Inferior parietal cortex (tissue), 1 donor: ENCODE measurements at regions not wholly inside any gene's neighbourhood (a gene's known extent, or its start where the extent isn't known, plus 50 kb on each side); places are given as distances from the start of the nearest gene placed in this dataset.
"Not testable (repeated sequence)": the region's sequence is repeated elsewhere in the genome, so short reads cannot be mapped to it uniquely, and the experiment has no call there.

Experiments used
- DNase-seq: peaks from one replicate; pipeline ENCODE4 v3.0.0-alpha.2; 2016; ENCODE audit errors: extremely low spot score

GRCh38 chr13:103941506-103942140 is 875.4 kb upstream of the SLC10A2 start:
- DNase-seq = no peak

- DNase-seq = no peak
These were observed 868.9 kb upstream of the SLC10A2 start for GRCh38 chr13:103935117-103935516.

GRCh38 chr13:103931885-103932284 is 865.7 kb upstream of the SLC10A2 start:
- no peak for DNase-seq

- no peak for DNase-seq
These were observed 865.2 kb upstream of the SLC10A2 start for GRCh38 chr13:103931331-103931845.

- no peak for DNase-seq
These were observed 859.9 kb upstream of the SLC10A2 start for GRCh38 chr13:103926118-103926517.

- no peak for DNase-seq
These were observed 842.7 kb upstream of the SLC10A2 start for GRCh38 chr13:103908911-103909310.

- no peak for DNase-seq
These were observed 842.1 kb upstream of the SLC10A2 start for GRCh38 chr13:103908274-103908673.

GRCh38 chr13:103903790-103904189 is 837.6 kb upstream of the SLC10A2 start:
- no peak for DNase-seq

- DNase-seq = no peak
These were observed 832.3 kb upstream of the SLC10A2 start for GRCh38 chr13:103898481-103898880.

- DNase-seq = no peak
These were observed 829.8 kb upstream of the SLC10A2 start for GRCh38 chr13:103895835-103896531.

- no peak for DNase-seq
These were observed 828.4 kb upstream of the SLC10A2 start for GRCh38 chr13:103894626-103895025.

GRCh38 chr13:103884101-103884723 is 818.0 kb upstream of the SLC10A2 start:
- DNase-seq = peak; percentile 18

GRCh38 chr13:103883698-103884097 is 817.5 kb upstream of the SLC10A2 start:
- peak; percentile 38 for DNase-seq

- DNase-seq = peak; percentile 90
These were observed 816.9 kb upstream of the SLC10A2 start for GRCh38 chr13:103883164-103883563.

GRCh38 chr13:103880146-103880545 is 813.9 kb upstream of the SLC10A2 start:
- DNase-seq = not testable (repeated sequence)

GRCh38 chr13:103878891-103879605 is 812.8 kb upstream of the SLC10A2 start:
- DNase-seq = no peak

- DNase-seq = no peak
These were observed 810.4 kb upstream of the SLC10A2 start for GRCh38 chr13:103876571-103876970.

- no peak for DNase-seq
These were observed 807.5 kb upstream of the SLC10A2 start for GRCh38 chr13:103873725-103874124.

GRCh38 chr13:103866048-103866447 is 799.8 kb upstream of the SLC10A2 start:
- DNase-seq = no peak

GRCh38 chr13:103862525-103862924 is 796.3 kb upstream of the SLC10A2 start:
- DNase-seq = no peak

GRCh38 chr13:103859952-103860351 is 793.7 kb upstream of the SLC10A2 start:
- DNase-seq = no peak

GRCh38 chr13:103852036-103852435 is 785.8 kb upstream of the SLC10A2 start:
- peak; percentile 17 for DNase-seq
